Neutrophil (primary cell): ENCODE measurements at regions not wholly inside any gene's neighbourhood (a gene's known extent, or its start where the extent isn't known, plus 50 kb on each side); places are given as distances from the start of the nearest gene placed in this dataset.

Experiments
- H3K27ac ChIP-seq: fragments of 200-600 bp; sonication (generic); 2 replicates; pipeline ENCODE4 v1.5.1; 2016; ENCODE audit warnings: mild to moderate bottlenecking, moderate library complexity
- H3K27me3 ChIP-seq: fragments of 200-600 bp; sonication (generic); 2 replicates; pipeline ENCODE4 v1.6.0; 2016; ENCODE audit warnings: mild to moderate bottlenecking
- H3K36me3 ChIP-seq: fragments of 200-600 bp; sonication (generic); 2 replicates; pipeline ENCODE4 v1.5.1; 2017
- H3K4me1 ChIP-seq, 2 experiments: fragments of 200-600 bp in 1 of 2; sonication (generic) in 1 of 2; 1 replicate in 1 of 2; 2 replicates in 1 of 2; pipeline versions ENCODE4 v1.5.1 to v1.6.1; 2013 to 2016; ENCODE audit warnings: low read depth in 1 of 2, low read length in 1 of 2, mild to moderate bottlenecking in 1 of 2, moderate library complexity in 1 of 2; ENCODE audit not compliant: control insufficient read depth in 1 of 2, insufficient read depth in 1 of 2
- H3K4me3 ChIP-seq, 2 experiments: fragments of 200-600 bp in 1 of 2; sonication (generic) in 1 of 2; 1 replicate in 1 of 2; 2 replicates in 1 of 2; pipeline ENCODE4 v1.5.1; 2013 to 2016; ENCODE audit warnings: low read depth in 1 of 2, low read length in 1 of 2, mild to moderate bottlenecking in 1 of 2, moderate library complexity in 1 of 2
- H3K9me3 ChIP-seq: fragments of 200-600 bp; sonication (generic); 2 replicates; pipeline ENCODE4 v1.5.1; 2016
- CTCF ChIP-seq: fragments of 200-600 bp; sonication (generic); IDR thresholded peaks from 2 replicates; pipeline ENCODE4 v1.5.1; 2016; ENCODE audit warnings: antibody characterized with exemption

GRCh38 chr6:50655848-50656453 lies 57.4 kb upstream of the TFAP2D start:
- Histone ChIP-seq H3K36me3 (no peaks in the 10 kb centered on the region), H3K9me3 (no peaks in the 10 kb centered on the region), H3K27ac (no peak overlapping the region), H3K4me1 (no peaks in the 10 kb centered on the region), H3K27me3 (no peaks in the 10 kb centered on the region), H3K4me3 (no peak overlapping the region)
- TF ChIP-seq CTCF: no peak

- Histone ChIP-seq H3K36me3 (no peaks in the 10 kb centered on the region), H3K9me3 (no peaks in the 10 kb centered on the region), H3K27me3 (no peaks in the 10 kb centered on the region), H3K4me3 (no peak overlapping the region), H3K27ac (no peak overlapping the region), H3K4me1 (no peaks in the 10 kb centered on the region)
- TF ChIP-seq CTCF: no peak
Measured at GRCh38 chr6:50657513-50657912, 55.8 kb upstream of the TFAP2D start.

GRCh38 chr6:50658561-50658960 lies 54.8 kb upstream of the TFAP2D start:
- H3K9me3 ChIP-seq: no peaks in the 10 kb centered on the region
- H3K27ac ChIP-seq: no peak overlapping the region
- H3K4me3 ChIP-seq: no peak overlapping the region
- no peaks in the 10 kb centered on the region for H3K27me3 ChIP-seq
- TF ChIP-seq CTCF: no peak
- no peaks in the 10 kb centered on the region for H3K36me3 ChIP-seq
- H3K4me1 ChIP-seq: no peaks in the 10 kb centered on the region

GRCh38 chr6:50661636-50662035 lies 51.7 kb upstream of the TFAP2D start:
- H3K27ac ChIP-seq: no peak overlapping the region
- H3K36me3 ChIP-seq: no peaks in the 10 kb centered on the region
- H3K4me1 ChIP-seq: no peaks in the 10 kb centered on the region
- no peaks in the 10 kb centered on the region for H3K9me3 ChIP-seq
- no peak for TF ChIP-seq CTCF
- H3K27me3 ChIP-seq: no peaks in the 10 kb centered on the region
- H3K4me3 ChIP-seq: no peak overlapping the region
